GM12878 (cell line): ENCODE measurements at regions not wholly inside any gene's neighbourhood (a gene's known extent, or its start where the extent isn't known, plus 50 kb on each side); places are given as distances from the start of the nearest gene placed in this dataset.

Experiments used
- ATAC-seq: fragments of 200-7000 bp; cut with Tn5 transposase; 3 replicates; pipeline ENCODE4 v1.9.1; 2020; ENCODE audit warnings: mild to moderate bottlenecking, moderate library complexity
- BruUV-seq: library from RNA; stranded (reverse); fragments of 400-500 nt; replicated peaks from 2 replicates; lab custom pipeline; 2021; lab: Mats Ljungman, UMichigan
- CTCF ChIA-PET: fragments of 300-600 bp; sonication (Branson Sonifier 250); formaldehyde crosslinking; extraction: SDS; loops from one replicate; lab custom pipeline; 2021; ENCODE audit warnings: inconsistent platforms; lab: Yijun Ruan, JAX
- POLR2A ChIA-PET: fragments of 350-600 bp; formaldehyde crosslinking; extraction: SDS; loops from one replicate; lab custom pipeline; 2021; ENCODE audit warnings: inconsistent platforms; lab: Charles Lee
- RAD21 ChIA-PET: fragments of 300-600 bp; sonication (Branson Sonifier 250); formaldehyde crosslinking; loops from one replicate; lab custom pipeline; 2023; ENCODE audit warnings: antibody characterized with exemption; ENCODE audit not compliant: unreplicated experiment; lab: Charles Lee
- SMC1A ChIA-PET: fragments of 300-600 bp; sonication (Branson Sonifier 250); formaldehyde crosslinking; loops from one replicate; lab custom pipeline; 2023; ENCODE audit not compliant: unreplicated experiment, uncharacterized antibody; lab: Charles Lee
- DNase-seq: peaks from one replicate; pipeline ENCODE4 v3.0.0-alpha.2; 2011; ENCODE audit warnings: low read depth, low spot score
- FAIRE-seq: peaks from 3 replicates; lab custom pipeline; 2011; peaks lifted over from hg19 to GRCh38; lab: Jason Lieb, UNC
- H2AFZ ChIP-seq: 2 replicates; pipeline ENCODE4 v1.6.0; 2011; ENCODE audit warnings: low read depth, low read length, control low read depth; ENCODE audit not compliant: control insufficient read depth
- H3K27ac ChIP-seq: 2 replicates; pipeline ENCODE4 v1.5.1; 2011; ENCODE audit warnings: control low read depth; ENCODE audit not compliant: control insufficient read depth, insufficient read depth
- H3K27me3 ChIP-seq, 2 experiments: replicated peaks in 1 of 2; 2 replicates each; pipeline versions ENCODE4 v1.6.0 to v1.6.1; 2011; ENCODE audit warnings: low read length in 1 of 2; ENCODE audit not compliant: control insufficient read depth in 2 of 2, insufficient read depth in 2 of 2
- H3K36me3 ChIP-seq, 2 experiments: 2 replicates each; pipeline ENCODE4 v1.5.1; 2011; ENCODE audit warnings: low read length in 1 of 2; ENCODE audit not compliant: control insufficient read depth in 2 of 2, insufficient read depth in 2 of 2
- H3K4me1 ChIP-seq: 2 replicates; pipeline ENCODE4 v1.6.1; 2011; ENCODE audit warnings: mild to moderate bottlenecking, low read length, moderate library complexity, mixed read lengths; ENCODE audit not compliant: control insufficient read depth, insufficient read depth
- H3K4me2 ChIP-seq: 2 replicates; pipeline ENCODE4 v1.6.0; 2011; ENCODE audit warnings: control low read depth; ENCODE audit not compliant: control insufficient read depth, insufficient read depth
- H3K4me3 ChIP-seq: fragments of 200-600 bp; sonication (generic); 2 replicates; pipeline ENCODE4 v1.5.1; 2016
- H3K79me2 ChIP-seq: 2 replicates; pipeline ENCODE4 v1.6.0; 2011; ENCODE audit warnings: low read length; ENCODE audit not compliant: control insufficient read depth, insufficient read depth
- H3K9ac ChIP-seq: 2 replicates; pipeline ENCODE4 v1.8.0; 2011; ENCODE audit warnings: low read length, control low read depth, mixed read lengths; ENCODE audit not compliant: control insufficient read depth, insufficient read depth
- H3K9me3 ChIP-seq: replicated peaks from 3 replicates; pipeline ENCODE4 v1.5.1; 2011; ENCODE audit warnings: mild to moderate bottlenecking, low read length; ENCODE audit not compliant: control insufficient read depth, insufficient read depth
- H4K20me1 ChIP-seq: 2 replicates; pipeline ENCODE4 v1.6.0; 2011; ENCODE audit not compliant: control insufficient read depth, insufficient read depth
- ETV6 ChIP-seq, 2 experiments: fragments of 450-650 bp in 1 of 2; IDR thresholded peaks in 1 of 2; conservative IDR thresholded peaks in 1 of 2; 2 replicates each; pipeline ENCODE4 v1.6.1; 2014; ENCODE audit warnings: antibody characterized with exemption in 1 of 2, borderline replicate concordance in 1 of 2, low read depth in 1 of 2, mild to moderate bottlenecking in 1 of 2, moderate library complexity in 1 of 2
- IKZF2 ChIP-seq, 2 experiments: fragments of 450-650 bp; IDR thresholded peaks; 2 replicates each; pipeline ENCODE4 v1.6.1; 2017; ENCODE audit warnings: mild to moderate bottlenecking in 2 of 2, moderate library complexity in 2 of 2
- MTA2 ChIP-seq: fragments of 450-650 bp; IDR thresholded peaks from 2 replicates; pipeline ENCODE4 v1.6.1; 2016; ENCODE audit warnings: low read depth, mild to moderate bottlenecking, moderate library complexity
- NFIC ChIP-seq: IDR thresholded peaks from 2 replicates; pipeline ENCODE4 v1.6.1; 2012; ENCODE audit warnings: low read depth, mild to moderate bottlenecking, inconsistent platforms, low read length, moderate library complexity
- SRF ChIP-seq, 2 experiments: IDR thresholded peaks; 2 replicates each; pipeline ENCODE4 v1.6.1; 2011; ENCODE audit warnings: low read depth in 2 of 2, low read length in 2 of 2, mild to moderate bottlenecking in 1 of 2, moderate library complexity in 1 of 2
- WGBS: methylation state at CpG from one replicate; pipeline ENCODE4 v1.1.6; 2016; ENCODE audit warnings: low lambda C conversion rate; ENCODE audit not compliant: insufficient replicate concordance, insufficient coverage; ENCODE audit errors: missing lambda C conversion rate; 5-methylcytosine and 5-hydroxymethylcytosine counted together
- in situ Hi-C: fragments of 300-500 bp; cut with MboI; formaldehyde crosslinking; loops from 9 replicates; pipeline ENCODE4 v1.14.3; 2018; ENCODE audit warnings: mixed read lengths
- intact Hi-C: fragments of 100-400 bp; cut with micrococcal nuclease; formaldehyde crosslinking; loops from one replicate; pipeline ENCODE4 v1.14.2; 2022; ENCODE audit not compliant: unreplicated experiment
- TF ChIP-seq, protein P1 (sequence below): IDR thresholded peaks from 2 replicates; pipeline ENCODE4 v1.6.1; 2012; ENCODE audit warnings: low read depth, low read length, improper control_type of control experiment
- TF ChIP-seq, protein P2 (sequence below): fragments of 450-650 bp; formaldehyde crosslinking; IDR thresholded peaks from 2 replicates; pipeline ENCODE4 v1.4.0; 2022; ENCODE audit warnings: mild to moderate bottlenecking, moderate library complexity
- TF ChIP-seq, protein P3 (sequence below): IDR thresholded peaks from 2 replicates; pipeline ENCODE4 v1.6.1; 2011; ENCODE audit warnings: borderline replicate concordance, low read depth, mild to moderate bottlenecking, moderate library complexity, mixed read lengths, low read length; ENCODE audit not compliant: insufficient read depth; ENCODE audit errors: extremely low read length
- TF ChIP-seq, protein P4 (sequence below): fragments of 450-650 bp; formaldehyde crosslinking; IDR thresholded peaks from 2 replicates; pipeline ENCODE4 v1.5.0; 2022; ENCODE audit warnings: mild to moderate bottlenecking, missing genetic modification characterization
- TF ChIP-seq, protein P5 (sequence below): fragments of 450-650 bp; IDR thresholded peaks from 2 replicates; pipeline ENCODE4 v1.6.1; 2016; ENCODE audit warnings: mild to moderate bottlenecking, moderate library complexity, borderline replicate concordance

DNA sequence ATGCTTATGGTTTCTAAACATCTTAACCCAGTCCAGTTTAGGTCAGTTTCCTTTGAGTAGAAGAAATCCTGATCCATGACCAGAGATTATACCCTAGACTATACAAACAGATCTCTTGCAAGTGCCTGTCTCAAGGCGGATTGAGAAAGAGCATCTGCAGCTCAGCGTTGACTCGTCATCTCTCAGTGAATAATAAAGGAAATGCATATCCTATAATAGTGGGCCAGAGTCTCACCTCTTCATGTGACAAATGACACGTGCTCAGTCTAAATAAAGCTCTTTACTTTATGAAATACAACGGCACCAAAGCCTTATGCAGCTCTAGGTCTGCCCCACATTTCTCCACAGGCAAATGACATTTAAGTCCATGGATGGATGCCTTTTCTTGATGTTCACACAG is 179.4 kb upstream of the NR3C1 start:
- Histone ChIP-seq H3K4me1 (peaks cover 7% of the 10 kb centered on the region), H3K4me3 (no peak overlapping the region), H3K4me2 (no peak overlapping the region), H3K36me3 (no peaks in the 10 kb centered on the region), H3K27me3 (no peaks in the 10 kb centered on the region), H2AFZ (peak overlapping the region; percentile 64), H4K20me1 (no peaks in the 10 kb centered on the region), H3K27ac (no peak overlapping the region), H3K9me3 (no peaks in the 10 kb centered on the region), H3K9ac (no peak overlapping the region), H3K79me2 (no peaks in the 10 kb centered on the region)
- 3% methylated on average over 5 of the region's 5 CpGs for WGBS
- in situ Hi-C loops, result no loop called here
- intact Hi-C loops, result no loop called here
- DNase-seq, result no peak
- POLR2A ChIA-PET, result interaction anchor here (0.6 to 2.6 kb wide), 11 partner anchors 8 to 180 kb away, joined by 3 to 17 read pairs (median 5); no protein-coding TSS in a partner anchor
- SMC1A ChIA-PET, result interaction anchor here (0.6 to 3.6 kb wide), 17 partner anchors 10 to 246 kb away, joined by 3 to 52 read pairs (median 4); no protein-coding TSS in a partner anchor
- RAD21 ChIA-PET, result interaction anchor here (0.7 to 3.6 kb wide), 13 partner anchors 9 to 365 kb away, joined by 3 to 26 read pairs (median 5); partner anchors contain the start of gene NR3C1
- CTCF ChIA-PET, result interaction anchor here (0.6 to 2.9 kb wide), 8 partner anchors 9 to 243 kb away, joined by 3 to 18 read pairs (median 4); partner anchors contain the start of gene NR3C1
- FAIRE-seq, result no peak
- no TSS peak for BruUV-seq
- ATAC-seq, result peak; percentile 81
- TF ChIP-seq, protein P1, sequence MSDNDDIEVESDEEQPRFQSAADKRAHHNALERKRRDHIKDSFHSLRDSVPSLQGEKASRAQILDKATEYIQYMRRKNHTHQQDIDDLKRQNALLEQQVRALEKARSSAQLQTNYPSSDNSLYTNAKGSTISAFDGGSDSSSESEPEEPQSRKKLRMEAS, result no peak
- no peak for TF ChIP-seq SRF (IDR thresholded peaks at IDR 0.05; ENCODE audit: low read depth in 2 of 2, low read length in 2 of 2)
- TF ChIP-seq, protein P2, sequence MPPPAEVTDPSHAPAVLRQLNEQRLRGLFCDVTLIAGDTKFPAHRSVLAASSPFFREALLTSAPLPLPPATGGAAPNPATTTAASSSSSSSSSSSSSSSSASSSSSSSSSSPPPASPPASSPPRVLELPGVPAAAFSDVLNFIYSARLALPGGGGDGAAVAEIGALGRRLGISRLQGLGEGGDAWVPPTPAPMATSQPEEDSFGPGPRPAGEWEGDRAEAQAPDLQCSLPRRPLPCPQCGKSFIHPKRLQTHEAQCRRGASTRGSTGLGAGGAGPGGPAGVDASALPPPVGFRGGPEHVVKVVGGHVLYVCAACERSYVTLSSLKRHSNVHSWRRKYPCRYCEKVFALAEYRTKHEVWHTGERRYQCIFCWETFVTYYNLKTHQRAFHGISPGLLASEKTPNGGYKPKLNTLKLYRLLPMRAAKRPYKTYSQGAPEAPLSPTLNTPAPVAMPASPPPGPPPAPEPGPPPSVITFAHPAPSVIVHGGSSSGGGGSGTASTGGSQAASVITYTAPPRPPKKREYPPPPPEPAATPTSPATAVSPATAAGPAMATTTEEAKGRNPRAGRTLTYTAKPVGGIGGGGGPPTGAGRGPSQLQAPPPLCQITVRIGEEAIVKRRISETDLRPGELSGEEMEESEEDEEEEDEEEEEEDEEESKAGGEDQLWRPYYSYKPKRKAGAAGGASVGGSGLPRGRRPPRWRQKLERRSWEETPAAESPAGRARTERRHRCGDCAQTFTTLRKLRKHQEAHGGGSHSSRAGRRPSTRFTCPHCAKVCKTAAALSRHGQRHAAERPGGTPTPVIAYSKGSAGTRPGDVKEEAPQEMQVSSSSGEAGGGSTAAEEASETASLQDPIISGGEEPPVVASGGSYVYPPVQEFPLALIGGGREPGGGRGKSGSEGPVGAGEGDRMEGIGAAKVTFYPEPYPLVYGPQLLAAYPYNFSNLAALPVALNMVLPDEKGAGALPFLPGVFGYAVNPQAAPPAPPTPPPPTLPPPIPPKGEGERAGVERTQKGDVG (CRISPR knock-in tag), result no peak
- 0 out of 4 replicates have a peak, but pooled peaks of 1 of the 2 experiments have one; percentile 13 for TF ChIP-seq IKZF2 (IDR thresholded peaks at IDR 0.05)
- TF ChIP-seq, protein P3, sequence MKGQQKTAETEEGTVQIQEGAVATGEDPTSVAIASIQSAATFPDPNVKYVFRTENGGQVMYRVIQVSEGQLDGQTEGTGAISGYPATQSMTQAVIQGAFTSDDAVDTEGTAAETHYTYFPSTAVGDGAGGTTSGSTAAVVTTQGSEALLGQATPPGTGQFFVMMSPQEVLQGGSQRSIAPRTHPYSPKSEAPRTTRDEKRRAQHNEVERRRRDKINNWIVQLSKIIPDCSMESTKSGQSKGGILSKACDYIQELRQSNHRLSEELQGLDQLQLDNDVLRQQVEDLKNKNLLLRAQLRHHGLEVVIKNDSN, result peak; percentile 7
- 0 out of 4 replicates have a peak, but pooled peaks of 1 of the 2 experiments have one; percentile 11 for TF ChIP-seq ETV6 (conservative IDR thresholded peaks at IDR 0.05 in 1 of 2, IDR thresholded peaks at IDR 0.05 in 1 of 2; ENCODE audit: borderline replicate concordance in 1 of 2, low read depth in 1 of 2)
- TF ChIP-seq NFIC, result no peak
- TF ChIP-seq, protein P4, sequence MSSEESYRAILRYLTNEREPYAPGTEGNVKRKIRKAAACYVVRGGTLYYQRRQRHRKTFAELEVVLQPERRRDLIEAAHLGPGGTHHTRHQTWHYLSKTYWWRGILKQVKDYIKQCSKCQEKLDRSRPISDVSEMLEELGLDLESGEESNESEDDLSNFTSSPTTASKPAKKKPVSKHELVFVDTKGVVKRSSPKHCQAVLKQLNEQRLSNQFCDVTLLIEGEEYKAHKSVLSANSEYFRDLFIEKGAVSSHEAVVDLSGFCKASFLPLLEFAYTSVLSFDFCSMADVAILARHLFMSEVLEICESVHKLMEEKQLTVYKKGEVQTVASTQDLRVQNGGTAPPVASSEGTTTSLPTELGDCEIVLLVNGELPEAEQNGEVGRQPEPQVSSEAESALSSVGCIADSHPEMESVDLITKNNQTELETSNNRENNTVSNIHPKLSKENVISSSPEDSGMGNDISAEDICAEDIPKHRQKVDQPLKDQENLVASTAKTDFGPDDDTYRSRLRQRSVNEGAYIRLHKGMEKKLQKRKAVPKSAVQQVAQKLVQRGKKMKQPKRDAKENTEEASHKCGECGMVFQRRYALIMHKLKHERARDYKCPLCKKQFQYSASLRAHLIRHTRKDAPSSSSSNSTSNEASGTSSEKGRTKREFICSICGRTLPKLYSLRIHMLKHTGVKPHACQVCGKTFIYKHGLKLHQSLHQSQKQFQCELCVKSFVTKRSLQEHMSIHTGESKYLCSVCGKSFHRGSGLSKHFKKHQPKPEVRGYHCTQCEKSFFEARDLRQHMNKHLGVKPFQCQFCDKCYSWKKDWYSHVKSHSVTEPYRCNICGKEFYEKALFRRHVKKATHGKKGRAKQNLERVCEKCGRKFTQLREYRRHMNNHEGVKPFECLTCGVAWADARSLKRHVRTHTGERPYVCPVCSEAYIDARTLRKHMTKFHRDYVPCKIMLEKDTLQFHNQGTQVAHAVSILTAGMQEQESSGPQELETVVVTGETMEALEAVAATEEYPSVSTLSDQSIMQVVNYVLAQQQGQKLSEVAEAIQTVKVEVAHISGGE (CRISPR knock-in tag), result no peak
- TF ChIP-seq MTA2, result no peak
- TF ChIP-seq, protein P5, sequence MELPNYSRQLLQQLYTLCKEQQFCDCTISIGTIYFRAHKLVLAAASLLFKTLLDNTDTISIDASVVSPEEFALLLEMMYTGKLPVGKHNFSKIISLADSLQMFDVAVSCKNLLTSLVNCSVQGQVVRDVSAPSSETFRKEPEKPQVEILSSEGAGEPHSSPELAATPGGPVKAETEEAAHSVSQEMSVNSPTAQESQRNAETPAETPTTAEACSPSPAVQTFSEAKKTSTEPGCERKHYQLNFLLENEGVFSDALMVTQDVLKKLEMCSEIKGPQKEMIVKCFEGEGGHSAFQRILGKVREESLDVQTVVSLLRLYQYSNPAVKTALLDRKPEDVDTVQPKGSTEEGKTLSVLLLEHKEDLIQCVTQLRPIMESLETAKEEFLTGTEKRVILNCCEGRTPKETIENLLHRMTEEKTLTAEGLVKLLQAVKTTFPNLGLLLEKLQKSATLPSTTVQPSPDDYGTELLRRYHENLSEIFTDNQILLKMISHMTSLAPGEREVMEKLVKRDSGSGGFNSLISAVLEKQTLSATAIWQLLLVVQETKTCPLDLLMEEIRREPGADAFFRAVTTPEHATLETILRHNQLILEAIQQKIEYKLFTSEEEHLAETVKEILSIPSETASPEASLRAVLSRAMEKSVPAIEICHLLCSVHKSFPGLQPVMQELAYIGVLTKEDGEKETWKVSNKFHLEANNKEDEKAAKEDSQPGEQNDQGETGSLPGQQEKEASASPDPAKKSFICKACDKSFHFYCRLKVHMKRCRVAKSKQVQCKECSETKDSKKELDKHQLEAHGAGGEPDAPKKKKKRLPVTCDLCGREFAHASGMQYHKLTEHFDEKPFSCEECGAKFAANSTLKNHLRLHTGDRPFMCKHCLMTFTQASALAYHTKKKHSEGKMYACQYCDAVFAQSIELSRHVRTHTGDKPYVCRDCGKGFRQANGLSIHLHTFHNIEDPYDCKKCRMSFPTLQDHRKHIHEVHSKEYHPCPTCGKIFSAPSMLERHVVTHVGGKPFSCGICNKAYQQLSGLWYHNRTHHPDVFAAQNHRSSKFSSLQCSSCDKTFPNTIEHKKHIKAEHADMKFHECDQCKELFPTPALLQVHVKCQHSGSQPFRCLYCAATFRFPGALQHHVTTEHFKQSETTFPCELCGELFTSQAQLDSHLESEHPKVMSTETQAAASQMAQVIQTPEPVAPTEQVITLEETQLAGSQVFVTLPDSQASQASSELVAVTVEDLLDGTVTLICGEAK, result 0 out of 2 replicates have a peak, but pooled peaks have one; percentile 42
